CD4-positive, alpha-beta T cell treated with Interleukin-4 for 4 hours (primary cell): ENCODE measurements at regions not wholly inside any gene's neighbourhood (a gene's known extent, or its start where the extent isn't known, plus 50 kb on each side); places are given as distances from the start of the nearest gene placed in this dataset.

Source experiments
- DNase-seq: peaks from one replicate; pipeline ENCODE4 v3.0.0-alpha.2; 2020

DNA sequence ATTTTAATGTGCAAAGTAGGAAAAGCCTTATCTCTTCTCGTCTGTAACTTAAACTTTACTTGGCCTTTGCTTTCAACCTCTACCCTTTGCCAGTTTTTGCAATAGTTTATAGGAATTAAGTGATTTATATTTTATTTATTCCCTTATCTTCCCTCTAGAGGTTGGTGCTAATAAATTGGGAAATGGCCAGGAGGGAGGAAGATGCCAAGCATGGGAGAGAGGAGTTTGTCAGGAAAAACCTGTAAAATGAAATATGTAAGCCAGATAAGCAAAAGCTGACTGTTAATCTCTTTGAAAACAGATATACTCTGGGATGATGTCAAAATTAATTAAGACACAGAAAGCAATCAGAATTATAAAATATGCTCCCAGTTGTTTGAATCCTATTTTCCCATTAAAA is 484.5 kb downstream of the NR2F1-AS1 start:
- no peak for DNase-seq

DNA sequence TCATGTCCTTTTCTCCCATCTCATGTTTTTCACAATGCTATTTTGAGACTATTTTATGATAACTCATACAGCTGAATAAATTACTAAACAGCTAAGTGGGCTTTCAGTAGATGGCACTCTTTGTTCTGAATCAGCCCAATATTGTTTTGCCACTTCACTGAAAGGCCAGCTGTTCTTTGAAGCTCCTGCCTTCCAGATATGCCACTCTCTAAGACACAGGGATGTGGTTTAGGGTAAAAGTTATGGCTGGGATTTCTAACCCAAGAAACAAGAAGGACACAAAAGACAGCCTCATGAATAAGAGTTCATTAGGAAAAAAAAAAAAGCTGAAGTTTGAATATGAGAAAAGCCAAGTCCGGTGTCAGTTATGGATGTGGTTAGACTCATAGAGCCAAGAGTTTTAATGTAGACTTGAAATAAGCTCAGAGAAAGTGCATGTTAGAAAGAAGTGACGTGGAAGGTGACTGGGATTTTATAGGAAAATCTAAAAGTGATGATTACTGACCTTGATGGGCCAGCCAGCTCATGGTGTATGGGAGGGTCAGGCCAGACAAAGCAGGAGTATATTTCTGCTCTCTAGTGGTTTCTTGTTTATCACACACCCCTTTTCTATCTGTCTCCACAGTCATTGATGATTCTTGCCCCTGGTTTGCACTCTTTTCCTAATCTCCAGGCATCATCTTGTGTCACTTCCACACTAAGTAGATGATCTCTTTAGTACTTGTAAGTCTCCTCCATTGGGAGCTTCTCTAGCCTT is 488.5 kb downstream of the NR2F1-AS1 start:
- no peak for DNase-seq

DNA sequence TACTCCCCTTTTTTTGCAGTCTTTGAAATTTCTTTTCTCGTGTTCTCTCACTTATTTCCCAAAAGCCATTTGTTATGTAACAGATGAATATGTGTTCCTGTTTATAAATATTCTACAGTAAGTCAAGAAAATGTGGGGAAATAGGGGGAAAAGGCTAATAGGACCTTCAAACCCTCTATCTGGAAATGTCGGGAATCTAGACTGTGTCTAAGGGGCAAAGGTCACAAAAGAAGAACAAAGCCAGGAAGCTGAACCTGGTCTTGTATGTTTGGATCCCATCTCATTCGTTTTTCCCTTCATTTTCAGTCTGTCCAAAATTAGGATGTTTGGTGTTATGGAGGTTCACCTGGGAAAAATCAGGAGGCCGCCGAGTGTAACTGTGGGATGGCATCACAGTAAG is 490.3 kb downstream of the NR2F1-AS1 start:
- DNase-seq: no peak

DNA sequence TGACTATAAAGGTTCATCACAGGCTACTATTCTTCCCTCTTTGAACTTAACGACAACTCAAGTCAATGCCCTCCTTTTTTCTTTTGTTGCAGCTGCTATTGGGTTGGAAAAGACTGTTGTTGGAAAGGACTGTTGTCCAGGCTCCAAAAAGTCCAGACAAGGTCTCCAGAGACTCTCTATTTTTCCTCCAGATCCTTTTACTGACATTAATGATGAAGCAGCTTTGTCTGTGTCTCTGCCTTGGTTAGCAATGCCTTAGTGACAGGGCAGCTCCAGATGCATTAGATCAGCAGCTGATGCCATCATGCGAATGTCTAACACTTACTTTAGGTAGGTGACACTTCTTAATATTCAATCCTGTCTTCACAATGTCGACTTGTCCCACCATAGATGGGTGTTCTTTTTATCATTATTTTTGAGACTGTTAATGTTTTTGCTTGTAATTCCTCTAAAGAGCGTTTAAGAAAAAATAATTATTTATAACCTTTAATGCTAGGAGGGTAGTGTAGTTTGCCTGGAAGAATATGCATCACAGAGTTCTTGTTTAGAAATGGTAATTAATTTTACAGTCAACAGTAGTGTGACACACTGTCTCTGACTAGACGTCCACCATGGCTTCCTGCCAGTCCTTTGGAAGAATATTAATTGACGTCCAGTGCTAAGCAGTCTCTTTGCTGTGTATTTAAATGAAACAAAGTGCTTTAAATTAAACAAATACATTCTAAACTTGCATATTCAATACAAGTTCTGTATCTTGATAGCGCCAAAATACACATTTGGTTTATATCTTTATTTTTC is 492.2 kb downstream of the NR2F1-AS1 start:
- no peak for DNase-seq

DNA sequence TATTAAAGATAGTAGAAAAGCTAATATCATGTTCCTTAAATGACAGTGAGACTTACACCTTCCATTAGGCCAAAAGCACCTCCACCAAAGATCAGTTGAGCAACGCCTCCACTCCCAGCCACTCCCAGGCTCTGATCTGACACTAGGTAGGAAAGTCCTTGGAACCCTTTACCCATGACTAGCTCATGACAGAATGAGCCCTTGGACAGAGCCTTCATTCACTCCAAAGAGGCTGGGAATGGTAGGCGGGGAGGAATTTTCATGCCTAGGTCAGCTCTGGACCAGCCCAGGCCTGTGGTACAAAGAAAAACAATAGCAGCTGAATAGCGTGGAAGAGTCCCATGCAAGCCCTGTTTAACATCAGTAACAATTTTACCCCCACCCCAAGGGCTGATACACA is 493.7 kb downstream of the NR2F1-AS1 start:
- DNase-seq: no peak

DNA sequence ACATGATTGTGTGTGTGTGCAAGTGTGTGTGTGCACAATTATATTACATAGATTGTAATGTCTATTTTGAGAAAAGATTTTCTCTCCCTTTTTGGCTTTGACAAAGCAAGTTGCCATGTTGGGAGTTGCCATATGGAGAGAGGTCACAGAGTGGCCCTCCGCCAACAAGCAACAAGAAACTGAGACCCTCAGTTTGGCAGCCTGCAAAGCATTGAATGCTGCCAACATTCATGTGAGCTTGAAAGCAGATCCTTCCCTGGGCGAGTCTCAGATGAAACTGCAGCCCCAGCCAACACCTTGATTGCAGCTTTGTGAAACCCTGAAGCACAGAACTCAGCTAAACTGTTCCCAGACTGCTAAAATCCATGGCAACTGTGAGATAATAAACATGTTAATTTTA is 498.0 kb downstream of the NR2F1-AS1 start:
- no peak for DNase-seq

DNA sequence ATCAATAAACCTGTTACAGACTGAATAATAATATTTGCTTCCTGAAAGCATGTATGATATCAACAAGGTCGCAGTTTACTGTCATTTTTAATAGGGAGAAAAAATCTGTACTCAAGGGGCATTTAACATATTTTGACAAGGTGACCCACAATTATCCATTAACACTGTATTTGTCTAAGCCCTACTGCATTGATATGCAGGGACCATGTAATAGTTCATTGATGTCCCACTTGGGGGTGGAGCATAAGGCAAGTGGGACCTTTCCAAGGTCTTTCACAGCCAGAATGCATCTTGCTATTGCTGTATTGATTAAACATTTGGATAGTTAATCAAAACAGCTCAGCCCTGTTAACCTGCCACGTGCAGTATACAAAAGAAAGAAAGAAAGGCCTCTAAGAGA is 502.0 kb downstream of the NR2F1-AS1 start:
- no peak for DNase-seq

DNA sequence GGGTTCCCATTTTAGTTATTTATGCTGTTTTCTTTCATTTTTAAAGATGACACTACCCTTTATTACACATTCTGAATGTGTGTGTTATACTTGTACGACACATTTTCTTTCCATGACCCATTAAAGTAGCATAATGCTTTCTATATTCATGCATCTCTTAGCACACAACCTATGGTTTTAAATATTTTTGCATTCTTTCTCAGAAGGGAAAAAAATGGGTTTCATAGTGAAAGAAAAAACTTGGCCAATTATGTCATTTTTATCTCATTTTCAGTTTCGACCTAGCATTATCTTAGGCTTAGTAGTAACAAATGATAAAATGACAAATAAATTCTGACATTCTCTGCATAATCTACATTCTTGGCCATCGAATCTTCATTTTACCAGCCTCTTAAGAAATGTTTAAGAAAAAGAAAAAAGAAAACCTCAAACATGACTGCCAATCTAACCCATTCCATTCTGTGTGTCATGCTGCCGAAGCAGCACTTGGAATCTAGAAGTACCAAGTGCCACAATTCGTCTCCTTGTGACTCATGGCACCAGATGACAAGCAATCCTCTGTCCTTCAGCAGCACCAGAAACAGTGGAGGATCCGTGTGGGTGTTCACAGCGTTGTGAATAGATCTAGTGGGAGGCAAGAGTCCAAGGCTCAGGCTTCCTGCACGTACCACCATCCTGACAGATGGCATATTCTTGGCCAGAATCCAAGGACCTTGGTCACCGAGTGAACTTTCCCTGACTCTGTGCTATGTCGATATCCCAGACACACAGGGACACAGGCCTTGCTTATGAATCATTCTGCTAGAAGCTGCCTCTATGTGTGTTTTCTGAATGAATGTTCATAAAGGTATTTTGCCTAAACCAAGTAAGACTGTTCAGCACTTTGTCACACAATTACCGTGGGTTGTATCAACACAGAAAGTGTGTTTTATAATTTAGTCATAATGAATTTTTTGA is 502.7 kb downstream of the NR2F1-AS1 start:
- DNase-seq: no peak

DNA sequence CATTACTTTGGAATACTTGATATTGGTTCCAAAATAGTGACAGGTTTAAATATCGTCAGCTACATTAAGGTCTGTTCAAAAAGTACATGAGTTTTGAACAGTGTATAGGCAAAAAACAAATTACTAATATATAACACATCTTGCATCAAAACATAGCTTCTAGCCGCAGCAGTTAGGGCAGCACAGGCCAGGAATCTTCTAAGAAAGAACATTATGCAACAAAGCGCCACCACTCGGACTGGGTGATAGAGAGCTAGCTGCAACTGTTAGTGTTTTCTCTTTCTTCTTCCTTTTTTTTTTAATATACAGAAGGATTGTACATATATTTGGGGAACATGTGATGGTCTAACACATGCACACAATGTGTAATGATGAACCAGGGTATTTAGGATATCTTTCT is 504.5 kb downstream of the NR2F1-AS1 start:
- no peak for DNase-seq

DNA sequence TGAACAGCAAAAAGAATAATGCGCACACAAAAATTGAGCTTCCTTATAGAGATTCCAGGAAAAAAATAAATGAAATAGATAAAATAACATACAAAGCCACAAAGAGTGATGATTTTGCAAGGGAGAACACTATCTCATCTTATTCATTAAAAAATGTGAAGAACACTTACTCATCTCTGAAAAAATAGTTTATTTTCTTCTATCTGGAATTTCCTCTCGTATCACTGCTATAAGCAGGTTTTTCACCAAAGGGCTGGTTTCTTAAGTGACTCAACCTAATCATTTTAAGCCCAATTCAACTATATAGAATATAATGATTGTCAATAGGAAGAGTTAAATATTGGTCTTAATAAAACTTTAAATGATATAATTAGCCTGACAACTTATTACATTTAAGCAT is 504.9 kb downstream of the NR2F1-AS1 start:
- DNase-seq: no peak

DNA sequence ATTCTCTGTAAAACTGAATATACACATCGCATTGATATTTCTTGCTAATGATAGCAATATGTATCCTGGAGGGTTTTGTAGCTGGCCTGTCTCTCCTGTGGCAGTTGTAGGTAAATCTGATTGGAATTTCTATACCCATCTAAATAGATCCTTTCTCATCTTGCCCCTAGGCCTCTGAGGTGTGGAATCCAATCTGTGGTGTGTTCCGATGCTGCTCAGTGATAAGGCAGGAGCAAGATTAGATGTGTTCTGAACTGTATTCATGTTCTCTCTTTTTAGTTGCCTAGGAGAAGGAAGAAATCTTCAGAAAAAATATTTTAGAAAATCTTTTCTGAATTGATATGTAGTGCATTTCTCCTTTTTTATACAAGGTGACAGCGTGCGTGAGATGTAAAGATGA is 507.5 kb downstream of the NR2F1-AS1 start:
- DNase-seq: no peak

DNA sequence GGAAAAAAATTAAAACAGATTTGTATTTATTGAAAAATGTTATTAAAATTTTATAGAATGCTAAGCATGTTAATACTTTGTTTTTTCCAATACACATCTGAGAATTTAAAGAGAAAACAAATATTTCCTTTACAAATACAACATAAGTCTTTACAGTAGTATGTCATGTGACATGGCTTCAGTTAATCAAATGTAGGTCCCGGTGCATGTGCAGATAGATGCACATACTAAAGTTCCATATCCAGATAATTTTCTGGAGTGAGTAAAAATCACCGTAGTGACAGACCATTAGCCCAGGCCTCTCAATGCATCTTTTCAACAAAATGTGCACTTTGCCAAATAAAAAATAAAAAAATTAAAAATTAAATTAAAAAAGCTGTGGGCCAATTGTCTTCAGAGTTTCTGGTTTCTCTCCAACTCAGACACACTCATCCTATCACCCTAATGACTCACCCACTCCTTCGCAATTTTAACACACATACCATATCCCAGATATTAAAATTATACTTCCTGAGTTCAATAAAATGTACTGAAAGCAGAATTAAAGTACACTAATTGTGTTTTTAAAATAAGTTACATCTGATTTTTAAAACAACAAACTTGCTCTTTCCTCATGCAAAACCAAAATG is 508.1 kb downstream of the NR2F1-AS1 start:
- DNase-seq: no peak

DNA sequence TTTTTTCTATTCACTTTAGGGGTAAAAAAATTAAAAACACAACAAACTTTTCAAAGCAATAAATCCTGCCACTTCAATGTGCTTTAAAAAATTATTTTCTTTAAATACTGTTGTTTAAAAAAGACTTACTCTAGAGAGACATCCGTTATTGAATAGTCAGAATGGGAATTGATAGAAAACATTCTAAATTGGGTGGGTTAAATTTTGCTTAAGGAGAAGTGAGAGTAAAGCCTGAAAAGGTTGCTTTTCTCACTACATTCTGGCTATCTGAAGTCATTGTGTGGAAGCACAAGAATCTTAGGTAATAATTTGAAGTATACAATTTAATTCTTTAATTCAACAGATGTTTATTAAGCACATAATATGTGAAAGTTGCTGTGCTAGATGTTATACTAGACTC is 509.3 kb downstream of the NR2F1-AS1 start:
- DNase-seq: no peak

DNA sequence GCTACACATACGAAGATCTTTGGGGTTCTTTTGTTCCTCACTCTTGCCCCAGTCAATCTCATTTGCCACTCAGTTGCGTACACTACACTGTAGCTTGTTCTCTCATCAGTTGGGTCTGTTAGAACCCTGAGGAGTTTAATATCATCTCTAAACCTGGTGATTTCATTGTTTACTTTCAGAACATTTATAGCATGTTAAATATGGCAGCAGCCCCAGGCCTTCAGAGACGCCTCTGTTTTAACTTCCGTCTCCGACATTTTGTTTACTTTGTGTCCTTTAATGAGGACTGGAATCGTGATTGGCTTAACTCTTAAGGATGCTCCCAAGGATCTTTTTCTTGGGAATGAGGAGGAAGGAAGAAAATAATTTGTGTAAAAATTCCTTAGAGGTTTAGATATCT is 510.1 kb downstream of the NR2F1-AS1 start:
- DNase-seq: no peak

DNA sequence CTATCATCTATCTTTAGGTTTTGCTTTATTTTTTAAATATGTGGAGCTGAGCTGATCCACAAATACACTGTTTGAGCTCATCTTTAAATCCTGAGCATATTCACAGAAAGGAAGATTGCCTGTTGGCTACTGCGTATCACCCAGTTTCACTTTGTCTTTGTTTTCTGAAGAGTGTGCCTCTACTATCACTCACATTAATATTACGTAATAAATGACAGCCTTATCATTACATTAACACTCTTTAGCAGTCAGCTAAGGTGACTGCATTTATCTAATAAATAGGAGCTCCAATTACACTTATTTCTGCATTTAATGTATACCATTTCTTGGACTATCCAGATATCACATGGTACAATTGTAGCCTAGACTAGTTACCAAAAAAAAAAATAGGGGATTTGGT is 511.7 kb downstream of the NR2F1-AS1 start:
- DNase-seq: no peak

DNA sequence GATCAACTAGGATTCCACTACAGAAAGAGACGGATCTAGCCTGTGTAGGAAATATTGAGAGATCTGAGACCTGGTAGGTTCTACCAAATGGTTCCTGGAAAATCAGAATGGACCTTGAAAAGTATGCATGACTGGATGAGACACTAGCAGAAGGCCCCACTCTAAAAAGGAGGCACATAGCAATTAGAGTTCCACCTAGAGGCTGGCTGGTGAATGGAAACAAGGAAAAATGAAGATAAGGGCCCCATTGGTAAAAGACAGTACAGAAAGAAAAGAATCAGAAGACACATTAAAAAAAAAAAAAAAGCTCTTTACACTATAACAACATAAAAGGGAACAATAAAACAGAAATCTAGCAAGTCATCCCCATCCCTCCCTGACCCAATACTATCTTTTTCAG is 518.5 kb downstream of the NR2F1-AS1 start:
- DNase-seq: no peak

DNA sequence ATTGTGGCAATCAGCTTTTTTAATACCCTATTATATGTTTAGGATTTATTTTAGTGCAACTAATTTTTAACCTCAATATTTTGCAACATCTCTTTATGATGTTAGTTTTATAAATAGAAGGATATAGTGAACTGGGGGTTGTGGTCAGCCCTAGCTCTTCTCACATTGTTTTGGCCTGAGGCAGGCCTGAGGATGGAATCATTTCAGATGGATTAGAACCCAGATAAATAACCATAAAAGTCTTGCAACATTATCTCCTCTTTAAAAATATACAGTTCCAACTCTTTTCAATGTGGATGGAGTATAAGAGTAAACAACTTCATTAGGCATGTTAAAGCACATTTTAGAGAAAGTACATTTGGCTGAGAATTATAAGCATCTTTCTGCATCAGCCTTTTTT is 522.7 kb downstream of the NR2F1-AS1 start:
- DNase-seq: no peak

DNA sequence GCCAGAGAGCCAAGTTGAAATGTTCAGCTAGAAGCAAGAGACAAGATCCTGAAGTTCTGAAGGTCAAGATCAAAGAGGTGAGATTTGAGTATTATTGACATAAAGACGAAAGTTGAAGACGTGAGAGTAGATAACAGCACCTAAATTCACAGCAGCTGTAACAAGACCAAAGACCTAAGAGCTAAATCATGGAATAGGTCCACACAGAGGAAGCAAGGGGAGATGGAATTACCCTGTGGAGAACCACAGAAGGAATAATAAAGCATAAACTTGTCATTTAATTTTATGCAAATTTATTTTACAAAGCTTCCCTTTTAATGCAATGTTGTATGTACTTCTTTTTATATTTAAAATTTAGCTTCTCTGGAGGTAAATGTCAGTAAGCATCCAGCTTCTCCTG is 523.7 kb downstream of the NR2F1-AS1 start:
- no peak for DNase-seq

DNA sequence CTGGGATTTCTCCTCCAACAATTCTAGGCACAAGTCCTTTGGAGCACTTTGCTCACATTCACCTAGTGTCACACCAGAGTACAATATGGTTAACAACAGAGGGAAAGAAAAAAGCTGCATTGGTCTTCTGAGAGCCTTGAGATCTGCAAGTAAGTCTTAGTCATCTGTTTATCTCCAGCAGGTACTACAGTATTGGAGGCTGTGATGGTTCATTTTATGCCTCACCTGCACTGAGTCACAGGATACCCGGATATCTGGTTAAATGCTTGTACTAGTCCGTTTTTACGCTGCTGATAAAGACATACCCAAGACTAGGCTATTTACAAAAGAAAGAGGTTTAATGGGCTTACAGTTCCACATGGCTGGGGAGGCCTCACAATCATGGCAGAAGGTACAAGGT is 525.0 kb downstream of the NR2F1-AS1 start:
- DNase-seq: no peak

DNA sequence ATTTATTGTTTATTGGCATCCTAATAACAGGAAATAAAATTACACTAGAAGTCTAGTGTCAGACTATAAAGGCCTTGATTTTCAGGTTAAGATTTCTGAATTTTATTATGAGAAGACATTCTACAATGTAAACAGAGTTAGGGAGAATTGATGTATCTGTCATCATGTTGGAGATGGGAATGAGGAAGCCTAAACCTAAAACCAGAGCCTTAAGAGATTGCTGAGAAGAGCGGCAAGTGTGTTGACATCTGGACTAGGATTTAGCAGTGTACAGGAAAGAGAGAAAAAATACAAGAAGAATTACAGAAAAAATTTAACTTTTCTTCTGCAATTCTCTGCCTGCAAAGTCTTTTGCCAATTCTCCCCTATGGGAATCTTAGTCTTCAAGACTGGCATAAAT is 525.5 kb downstream of the NR2F1-AS1 start:
- DNase-seq: no peak

DNA sequence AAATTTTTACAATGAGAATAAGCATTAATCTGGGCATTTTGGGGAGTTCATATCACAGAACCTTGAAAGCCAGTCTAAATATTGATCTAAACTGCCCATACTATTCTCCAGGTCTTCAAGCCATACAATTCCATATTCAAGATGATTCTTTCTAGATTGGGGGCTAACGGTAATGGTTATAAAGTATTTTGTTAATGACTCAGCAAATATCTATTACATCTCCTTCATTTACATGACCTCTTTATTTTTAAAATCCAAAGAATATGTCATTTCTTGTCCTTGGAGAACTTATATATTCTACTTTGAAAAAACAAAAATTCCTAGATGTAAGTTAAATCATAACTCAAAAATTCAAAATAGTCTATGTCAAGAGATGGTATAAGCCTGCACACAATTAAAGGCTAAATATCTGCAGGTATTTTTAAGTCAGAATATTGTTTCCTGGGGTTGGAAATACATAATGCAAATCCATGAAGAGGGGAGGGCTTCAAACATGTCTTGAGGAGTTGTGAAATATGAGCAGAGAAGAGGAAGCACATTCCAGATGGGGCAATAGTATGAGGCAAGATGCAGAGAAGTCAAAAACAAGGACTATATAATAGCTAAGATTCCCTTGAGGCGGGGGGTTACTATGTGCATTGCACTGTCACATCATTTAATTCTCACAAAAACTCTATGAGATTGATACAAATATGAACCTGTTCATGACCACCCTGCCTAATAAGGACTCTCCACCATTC is 526.4 kb downstream of the NR2F1-AS1 start:
- no peak for DNase-seq

DNA sequence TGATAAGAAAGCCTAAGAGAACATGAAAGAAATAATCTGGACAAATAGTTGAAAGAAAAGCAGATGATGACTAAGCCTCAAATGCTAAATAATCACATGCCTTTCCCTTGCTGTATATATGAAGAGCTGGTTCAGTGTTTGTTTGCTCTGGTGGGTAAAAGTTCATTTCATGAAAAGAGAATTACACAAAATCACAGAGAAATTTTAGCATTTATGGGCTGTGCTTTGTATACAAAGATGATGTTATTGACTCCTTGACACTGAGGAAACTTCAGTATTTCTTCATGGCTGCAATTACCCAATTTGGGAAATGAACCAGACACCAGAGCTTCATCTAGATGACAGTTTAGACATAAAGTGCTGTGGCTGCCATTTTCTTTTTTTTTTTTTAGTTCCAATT is 527.2 kb downstream of the NR2F1-AS1 start:
- no peak for DNase-seq
